NT2/D1 (cell line): ENCODE measurements at regions not wholly inside any gene's neighbourhood (a gene's known extent, or its start where the extent isn't known, plus 50 kb on each side); places are given as distances from the start of the nearest gene placed in this dataset.

Experiments
- SUZ12 ChIP-seq: IDR thresholded peaks from 2 replicates; pipeline ENCODE4 v1.6.1; 2011; ENCODE audit not compliant: insufficient read length, insufficient read depth; ENCODE audit errors: extremely low read depth
- YY1 ChIP-seq: IDR thresholded peaks from 2 replicates; pipeline ENCODE4 v1.6.1; 2011; ENCODE audit not compliant: insufficient read length, insufficient read depth
- ZNF274 ChIP-seq: IDR thresholded peaks from 2 replicates; pipeline ENCODE4 v1.6.1; 2011; ENCODE audit warnings: mild to moderate bottlenecking, low read depth, low read length

DNA sequence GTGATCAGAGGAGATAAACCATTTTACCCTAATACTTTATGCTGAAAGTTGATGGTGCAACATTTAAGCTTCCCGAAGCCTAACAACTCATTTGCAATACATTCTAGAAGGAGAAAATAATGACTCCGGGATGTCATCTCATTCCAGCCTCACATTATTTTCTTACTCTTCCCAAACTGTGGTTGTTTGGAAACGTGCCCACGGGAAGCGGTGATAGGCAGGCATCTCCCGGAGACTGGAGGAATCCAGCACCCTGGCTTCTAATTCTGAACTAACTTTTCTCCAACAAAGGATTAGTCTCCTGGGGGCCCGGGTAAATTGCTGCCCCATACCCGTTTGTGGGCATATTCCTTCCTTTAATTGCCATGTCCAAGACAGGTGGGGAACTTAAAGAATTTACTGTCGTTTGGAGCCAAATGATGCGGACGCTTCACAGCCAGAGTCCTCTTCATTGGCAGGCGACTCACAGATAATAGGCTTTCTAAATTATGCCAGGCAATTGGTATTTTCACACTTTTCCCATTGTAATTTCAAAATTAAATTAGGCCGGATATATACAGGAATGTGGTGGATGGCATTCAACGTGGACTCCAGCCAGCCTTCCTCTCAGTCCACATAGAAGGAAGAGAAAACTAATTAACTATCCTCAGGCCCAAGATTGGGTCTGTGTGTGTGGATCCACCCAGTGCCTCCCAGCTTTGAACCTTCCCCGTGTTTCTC, 278.1 kb downstream of the AJAP1 start:
- TF ChIP-seq YY1: no peak
- TF ChIP-seq SUZ12: no peak
- no peak for TF ChIP-seq ZNF274
